ENCODE measurements at regions not wholly inside any gene's neighbourhood (a gene's known extent, or its start where the extent isn't known, plus 50 kb on each side); places are given as distances from the start of the nearest gene placed in this dataset.

GRCh38 chr2:104413890-104414289 is 440.0 kb upstream of the POU3F3 start:
- H4K20me1 ChIP-seq (ENCODE audit: insufficient read depth): no peaks in the 10 kb centered on the region
- no peak overlapping the region for H3K4me3 ChIP-seq (ENCODE audit: low read length)
- no peaks in the 10 kb centered on the region for H3K9me2 ChIP-seq (ENCODE audit: insufficient read depth, low read length)
- no peaks in the 10 kb centered on the region for H3F3A ChIP-seq (ENCODE audit: insufficient read depth, low read length, poor library complexity, severe bottlenecking)
- no peaks in the 10 kb centered on the region for H3K9me3 ChIP-seq (ENCODE audit: low read length)
- no peak overlapping the region for H3K27ac ChIP-seq (ENCODE audit: low read length)
- H2AFZ ChIP-seq (ENCODE audit: low read depth, low read length): no peak overlapping the region
- H3K27me3 ChIP-seq (ENCODE audit: insufficient read depth, low read depth, low read length): no peaks in the 10 kb centered on the region
- H3K4me2 ChIP-seq (ENCODE audit: low read length): no peak overlapping the region
- no peaks in the 10 kb centered on the region for H3K36me3 ChIP-seq (ENCODE audit: insufficient read depth, low read length)
- TF ChIP-seq POLR2AphosphoS5 (IDR thresholded peaks at IDR 0.05) (no peak), EZH2 (IDR thresholded peaks at IDR 0.05; ENCODE audit: borderline replicate concordance, insufficient read depth, low read length, poor library complexity, severe bottlenecking) (no peak), MXI1 (conservative IDR thresholded peaks at IDR 0.05; ENCODE audit: poor library complexity, severe bottlenecking) (no peak), EP300 (conservative IDR thresholded peaks at IDR 0.05; ENCODE audit: poor library complexity, severe bottlenecking) (no peak), TAF1 (IDR thresholded peaks at IDR 0.05; ENCODE audit: low read depth) (no peak), RAD21 (conservative IDR thresholded peaks at IDR 0.05) (no peak), SMC3 (conservative IDR thresholded peaks at IDR 0.05; ENCODE audit: poor library complexity) (no peak), REST (IDR thresholded peaks at IDR 0.05; ENCODE audit: borderline replicate concordance) (no peak)
- TF ChIP-seq, protein P1, sequence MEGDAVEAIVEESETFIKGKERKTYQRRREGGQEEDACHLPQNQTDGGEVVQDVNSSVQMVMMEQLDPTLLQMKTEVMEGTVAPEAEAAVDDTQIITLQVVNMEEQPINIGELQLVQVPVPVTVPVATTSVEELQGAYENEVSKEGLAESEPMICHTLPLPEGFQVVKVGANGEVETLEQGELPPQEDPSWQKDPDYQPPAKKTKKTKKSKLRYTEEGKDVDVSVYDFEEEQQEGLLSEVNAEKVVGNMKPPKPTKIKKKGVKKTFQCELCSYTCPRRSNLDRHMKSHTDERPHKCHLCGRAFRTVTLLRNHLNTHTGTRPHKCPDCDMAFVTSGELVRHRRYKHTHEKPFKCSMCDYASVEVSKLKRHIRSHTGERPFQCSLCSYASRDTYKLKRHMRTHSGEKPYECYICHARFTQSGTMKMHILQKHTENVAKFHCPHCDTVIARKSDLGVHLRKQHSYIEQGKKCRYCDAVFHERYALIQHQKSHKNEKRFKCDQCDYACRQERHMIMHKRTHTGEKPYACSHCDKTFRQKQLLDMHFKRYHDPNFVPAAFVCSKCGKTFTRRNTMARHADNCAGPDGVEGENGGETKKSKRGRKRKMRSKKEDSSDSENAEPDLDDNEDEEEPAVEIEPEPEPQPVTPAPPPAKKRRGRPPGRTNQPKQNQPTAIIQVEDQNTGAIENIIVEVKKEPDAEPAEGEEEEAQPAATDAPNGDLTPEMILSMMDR (IDR thresholded peaks at IDR 0.05; ENCODE audit: poor library complexity, severe bottlenecking): no peak
- no peaks in the 10 kb centered on the region for H3K79me2 ChIP-seq (replicated peaks; ENCODE audit: insufficient read depth, low read length)
- H3K9ac ChIP-seq (ENCODE audit: low read length): no peak overlapping the region

GRCh38 chr2:104415284-104415683 is 438.6 kb upstream of the POU3F3 start:
- Histone ChIP-seq H3K79me2 (replicated peaks; ENCODE audit: insufficient read depth, low read length) (no peaks in the 10 kb centered on the region), H3K27me3 (ENCODE audit: insufficient read depth, low read depth, low read length) (no peaks in the 10 kb centered on the region), H3K4me2 (ENCODE audit: low read length) (no peak overlapping the region), H4K20me1 (ENCODE audit: insufficient read depth) (no peaks in the 10 kb centered on the region), H3K9ac (ENCODE audit: low read length) (no peak overlapping the region), H3K4me3 (ENCODE audit: low read length) (no peak overlapping the region), H2AFZ (ENCODE audit: low read depth, low read length) (no peak overlapping the region), H3K9me3 (ENCODE audit: low read length) (no peaks in the 10 kb centered on the region), H3K9me2 (ENCODE audit: insufficient read depth, low read length) (no peaks in the 10 kb centered on the region), H3F3A (ENCODE audit: insufficient read depth, low read length, poor library complexity, severe bottlenecking) (no peaks in the 10 kb centered on the region), H3K27ac (ENCODE audit: low read length) (no peak overlapping the region), H3K36me3 (ENCODE audit: insufficient read depth, low read length) (no peaks in the 10 kb centered on the region)
- TF ChIP-seq EP300 (conservative IDR thresholded peaks at IDR 0.05; ENCODE audit: poor library complexity, severe bottlenecking) (no peak), SMC3 (conservative IDR thresholded peaks at IDR 0.05; ENCODE audit: poor library complexity) (no peak), REST (IDR thresholded peaks at IDR 0.05; ENCODE audit: borderline replicate concordance) (no peak), EZH2 (IDR thresholded peaks at IDR 0.05; ENCODE audit: borderline replicate concordance, insufficient read depth, low read length, poor library complexity, severe bottlenecking) (no peak), RAD21 (conservative IDR thresholded peaks at IDR 0.05) (no peak), MXI1 (conservative IDR thresholded peaks at IDR 0.05; ENCODE audit: poor library complexity, severe bottlenecking) (no peak), POLR2AphosphoS5 (IDR thresholded peaks at IDR 0.05) (no peak), TAF1 (IDR thresholded peaks at IDR 0.05; ENCODE audit: low read depth) (no peak)
- TF ChIP-seq, protein P1 (IDR thresholded peaks at IDR 0.05; ENCODE audit: poor library complexity, severe bottlenecking): no peak
